ENCODE measurements at regions not wholly inside any gene's neighbourhood (a gene's known extent, or its start where the extent isn't known, plus 50 kb on each side); places are given as distances from the start of the nearest gene placed in this dataset.

- TF ChIP-seq, protein P1, sequence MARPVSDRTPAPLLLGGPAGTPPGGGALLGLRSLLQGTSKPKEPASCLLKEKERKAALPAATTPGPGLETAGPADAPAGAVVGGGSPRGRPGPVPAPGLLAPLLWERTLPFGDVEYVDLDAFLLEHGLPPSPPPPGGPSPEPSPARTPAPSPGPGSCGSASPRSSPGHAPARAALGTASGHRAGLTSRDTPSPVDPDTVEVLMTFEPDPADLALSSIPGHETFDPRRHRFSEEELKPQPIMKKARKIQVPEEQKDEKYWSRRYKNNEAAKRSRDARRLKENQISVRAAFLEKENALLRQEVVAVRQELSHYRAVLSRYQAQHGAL (CRISPR knock-in tag; IDR thresholded peaks at IDR 0.05; ENCODE audit: not compliant biosample characterization): no peak
- TF ChIP-seq KDM3A (CRISPR knock-in tag; IDR thresholded peaks at IDR 0.05; ENCODE audit: low read depth) (peak; percentile 98), ZNF737 (CRISPR knock-in tag; IDR thresholded peaks at IDR 0.05; ENCODE audit: borderline replicate concordance) (no peak; the same call in 1 of the 2 replicates), RAD51 (IDR thresholded peaks at IDR 0.05; ENCODE audit: borderline replicate concordance) (no peak), MXD1 (CRISPR knock-in tag; IDR thresholded peaks at IDR 0.05) (peak; percentile 26; the same call in 1 of the 2 replicates), FUBP1 (CRISPR knock-in tag; IDR thresholded peaks at IDR 0.05; ENCODE audit: borderline replicate concordance) (peak; percentile 78; the same call in 1 of the 2 replicates), KDM1A (CRISPR knock-in tag; IDR thresholded peaks at IDR 0.05) (peak; percentile 91), CHD2 (IDR thresholded peaks at IDR 0.05; ENCODE audit: low read depth, low read length) (peak; percentile 65; the same call in 1 of the 2 replicates), NFE2L2 (IDR thresholded peaks at IDR 0.05; ENCODE audit: low read length) (peak; percentile 86; the same call in 1 of the 2 replicates), ZNF777 (CRISPR knock-in tag; IDR thresholded peaks at IDR 0.05) (peak; percentile 59; the same call in 1 of the 2 replicates), ZNF580 (CRISPR knock-in tag; IDR thresholded peaks at IDR 0.05; ENCODE audit: borderline replicate concordance, low read depth) (peak; percentile 97), HHEX (CRISPR knock-in tag; IDR thresholded peaks at IDR 0.05) (peak; percentile 70), ZNF446 (CRISPR knock-in tag; IDR thresholded peaks at IDR 0.05) (no peak), YEATS2 (CRISPR knock-in tag; IDR thresholded peaks at IDR 0.05; ENCODE audit: borderline replicate concordance) (peak; percentile 63; the same call in 1 of the 2 replicates), MTA1 (CRISPR knock-in tag; IDR thresholded peaks at IDR 0.05; ENCODE audit: borderline replicate concordance) (peak; percentile 100), ZNF350 (CRISPR knock-in tag; IDR thresholded peaks at IDR 0.05; ENCODE audit: borderline replicate concordance, low read depth) (peak; percentile 99), HMGXB3 (CRISPR knock-in tag; IDR thresholded peaks at IDR 0.05; ENCODE audit: borderline replicate concordance) (peak; percentile 68), CBX1 (IDR thresholded peaks at IDR 0.05; ENCODE audit: low read depth) (peak; percentile 75), NBN (conservative IDR thresholded peaks at IDR 0.05) (no peak), RBM22 (optimal IDR thresholded peaks at IDR 0.05; ENCODE audit: low read length) (no peak)
- TF ChIP-seq, protein P2, sequence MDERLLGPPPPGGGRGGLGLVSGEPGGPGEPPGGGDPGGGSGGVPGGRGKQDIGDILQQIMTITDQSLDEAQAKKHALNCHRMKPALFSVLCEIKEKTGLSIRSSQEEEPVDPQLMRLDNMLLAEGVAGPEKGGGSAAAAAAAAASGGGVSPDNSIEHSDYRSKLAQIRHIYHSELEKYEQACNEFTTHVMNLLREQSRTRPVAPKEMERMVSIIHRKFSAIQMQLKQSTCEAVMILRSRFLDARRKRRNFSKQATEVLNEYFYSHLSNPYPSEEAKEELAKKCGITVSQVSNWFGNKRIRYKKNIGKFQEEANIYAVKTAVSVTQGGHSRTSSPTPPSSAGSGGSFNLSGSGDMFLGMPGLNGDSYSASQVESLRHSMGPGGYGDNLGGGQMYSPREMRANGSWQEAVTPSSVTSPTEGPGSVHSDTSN (CRISPR knock-in tag; IDR thresholded peaks at IDR 0.05): peak; percentile 63; the same call in 1 of the 2 replicates
Measured at GRCh38 chr6:167683028-167683862, 143.5 kb upstream of the AFDN start (continued).
